ENCODE measurements at regions not wholly inside any gene's neighbourhood (a gene's known extent, or its start where the extent isn't known, plus 50 kb on each side); places are given as distances from the start of the nearest gene placed in this dataset.

DNA sequence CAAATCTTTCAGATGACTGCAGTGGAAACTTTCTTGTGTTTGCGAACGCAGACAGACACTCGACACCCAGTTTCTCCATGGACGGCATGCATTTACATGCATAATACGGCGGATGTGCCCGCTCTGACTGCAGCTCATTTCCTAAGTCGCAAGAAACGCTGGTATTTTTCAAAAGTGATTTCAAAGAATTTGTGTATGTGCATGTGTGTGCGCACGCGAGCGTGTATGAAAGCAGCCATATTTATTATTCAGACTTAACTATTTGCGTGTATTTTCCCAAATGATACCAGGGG lies 436.5 kb upstream of the MGMT start:
- DNase-seq (ENCODE audit: low read depth, low spot score) (no peak), ATAC-seq (no peak)
- Histone ChIP-seq H3K9me3 (ENCODE audit: control insufficient read depth in 1 of 2, insufficient read depth in 1 of 2, low read depth in 1 of 2, low read length in 2 of 2) (no peaks in the 10 kb centered on the region; a peak in 1 of 4 replicates), H2AFZ (ENCODE audit: low read depth, low read length, poor library complexity, severe bottlenecking) (no peak overlapping the region), H3K4me1 (ENCODE audit: control insufficient read depth in 1 of 2, insufficient read depth in 2 of 2, low read length in 2 of 2) (no peaks in the 10 kb centered on the region), H3K4me2 (ENCODE audit: low read length) (no peak overlapping the region), H4K20me1 (ENCODE audit: insufficient read depth) (no peaks in the 10 kb centered on the region), H3K9me2 (ENCODE audit: insufficient read depth) (no peaks in the 10 kb centered on the region), H3K36me3 (ENCODE audit: control insufficient read depth in 1 of 2, insufficient read depth in 2 of 2, low read length in 2 of 2) (no peaks in the 10 kb centered on the region), H3K27me3 (ENCODE audit: insufficient read depth, low read length) (no peaks in the 10 kb centered on the region), H3K4me3 (replicated peaks in 1 of 2; ENCODE audit: low read depth in 1 of 2, low read length in 2 of 2) (no peak overlapping the region), H3K27ac (ENCODE audit: low read depth, low read length) (no peak overlapping the region), H3K9ac (ENCODE audit: low read length) (no peak overlapping the region), H3K79me2 (ENCODE audit: insufficient read depth, low read length) (no peaks in the 10 kb centered on the region)
- TF ChIP-seq, protein P1, sequence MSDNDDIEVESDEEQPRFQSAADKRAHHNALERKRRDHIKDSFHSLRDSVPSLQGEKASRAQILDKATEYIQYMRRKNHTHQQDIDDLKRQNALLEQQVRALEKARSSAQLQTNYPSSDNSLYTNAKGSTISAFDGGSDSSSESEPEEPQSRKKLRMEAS (IDR thresholded peaks at IDR 0.05): no peak
- TF ChIP-seq YY1 (IDR thresholded peaks at IDR 0.05; ENCODE audit: extremely low read depth, insufficient replicate concordance, low read depth, low read length): no peak
- TF ChIP-seq FOSL1 (IDR thresholded peaks at IDR 0.05; ENCODE audit: low read depth): no peak
- TF ChIP-seq EZH2phosphoT487 (IDR thresholded peaks at IDR 0.05; ENCODE audit: borderline replicate concordance): no peak
- TF ChIP-seq TCF7L2 (IDR thresholded peaks at IDR 0.05; ENCODE audit: borderline replicate concordance, extremely low read depth, insufficient read depth, insufficient read length): no peak
- TF ChIP-seq, protein P2, sequence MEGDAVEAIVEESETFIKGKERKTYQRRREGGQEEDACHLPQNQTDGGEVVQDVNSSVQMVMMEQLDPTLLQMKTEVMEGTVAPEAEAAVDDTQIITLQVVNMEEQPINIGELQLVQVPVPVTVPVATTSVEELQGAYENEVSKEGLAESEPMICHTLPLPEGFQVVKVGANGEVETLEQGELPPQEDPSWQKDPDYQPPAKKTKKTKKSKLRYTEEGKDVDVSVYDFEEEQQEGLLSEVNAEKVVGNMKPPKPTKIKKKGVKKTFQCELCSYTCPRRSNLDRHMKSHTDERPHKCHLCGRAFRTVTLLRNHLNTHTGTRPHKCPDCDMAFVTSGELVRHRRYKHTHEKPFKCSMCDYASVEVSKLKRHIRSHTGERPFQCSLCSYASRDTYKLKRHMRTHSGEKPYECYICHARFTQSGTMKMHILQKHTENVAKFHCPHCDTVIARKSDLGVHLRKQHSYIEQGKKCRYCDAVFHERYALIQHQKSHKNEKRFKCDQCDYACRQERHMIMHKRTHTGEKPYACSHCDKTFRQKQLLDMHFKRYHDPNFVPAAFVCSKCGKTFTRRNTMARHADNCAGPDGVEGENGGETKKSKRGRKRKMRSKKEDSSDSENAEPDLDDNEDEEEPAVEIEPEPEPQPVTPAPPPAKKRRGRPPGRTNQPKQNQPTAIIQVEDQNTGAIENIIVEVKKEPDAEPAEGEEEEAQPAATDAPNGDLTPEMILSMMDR (IDR thresholded peaks at IDR 0.05 in 2 of 3, conservative IDR thresholded peaks at IDR 0.05 in 1 of 3; ENCODE audit: borderline replicate concordance in 1 of 3, insufficient read depth in 1 of 3, low read depth in 2 of 3, low read length in 2 of 3): no peak
- TF ChIP-seq, protein P3, sequence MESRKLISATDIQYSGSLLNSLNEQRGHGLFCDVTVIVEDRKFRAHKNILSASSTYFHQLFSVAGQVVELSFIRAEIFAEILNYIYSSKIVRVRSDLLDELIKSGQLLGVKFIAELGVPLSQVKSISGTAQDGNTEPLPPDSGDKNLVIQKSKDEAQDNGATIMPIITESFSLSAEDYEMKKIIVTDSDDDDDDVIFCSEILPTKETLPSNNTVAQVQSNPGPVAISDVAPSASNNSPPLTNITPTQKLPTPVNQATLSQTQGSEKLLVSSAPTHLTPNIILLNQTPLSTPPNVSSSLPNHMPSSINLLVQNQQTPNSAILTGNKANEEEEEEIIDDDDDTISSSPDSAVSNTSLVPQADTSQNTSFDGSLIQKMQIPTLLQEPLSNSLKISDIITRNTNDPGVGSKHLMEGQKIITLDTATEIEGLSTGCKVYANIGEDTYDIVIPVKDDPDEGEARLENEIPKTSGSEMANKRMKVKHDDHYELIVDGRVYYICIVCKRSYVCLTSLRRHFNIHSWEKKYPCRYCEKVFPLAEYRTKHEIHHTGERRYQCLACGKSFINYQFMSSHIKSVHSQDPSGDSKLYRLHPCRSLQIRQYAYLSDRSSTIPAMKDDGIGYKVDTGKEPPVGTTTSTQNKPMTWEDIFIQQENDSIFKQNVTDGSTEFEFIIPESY (IDR thresholded peaks at IDR 0.05; ENCODE audit: extremely low read depth, insufficient replicate concordance, low read length): no peak
- TF ChIP-seq ZFX (IDR thresholded peaks at IDR 0.05): no peak
- TF ChIP-seq POLR2A (IDR thresholded peaks at IDR 0.05; ENCODE audit: borderline replicate concordance, extremely low read depth, insufficient read depth, insufficient read length): no peak
- TF ChIP-seq ZNF274 (IDR thresholded peaks at IDR 0.05; ENCODE audit: low read depth, low read length): no peak
- no peak for TF ChIP-seq SRF (IDR thresholded peaks at IDR 0.05; ENCODE audit: low read depth)
- TF ChIP-seq SP1 (IDR thresholded peaks at IDR 0.05; ENCODE audit: low read depth): no peak
- TF ChIP-seq, protein P4, sequence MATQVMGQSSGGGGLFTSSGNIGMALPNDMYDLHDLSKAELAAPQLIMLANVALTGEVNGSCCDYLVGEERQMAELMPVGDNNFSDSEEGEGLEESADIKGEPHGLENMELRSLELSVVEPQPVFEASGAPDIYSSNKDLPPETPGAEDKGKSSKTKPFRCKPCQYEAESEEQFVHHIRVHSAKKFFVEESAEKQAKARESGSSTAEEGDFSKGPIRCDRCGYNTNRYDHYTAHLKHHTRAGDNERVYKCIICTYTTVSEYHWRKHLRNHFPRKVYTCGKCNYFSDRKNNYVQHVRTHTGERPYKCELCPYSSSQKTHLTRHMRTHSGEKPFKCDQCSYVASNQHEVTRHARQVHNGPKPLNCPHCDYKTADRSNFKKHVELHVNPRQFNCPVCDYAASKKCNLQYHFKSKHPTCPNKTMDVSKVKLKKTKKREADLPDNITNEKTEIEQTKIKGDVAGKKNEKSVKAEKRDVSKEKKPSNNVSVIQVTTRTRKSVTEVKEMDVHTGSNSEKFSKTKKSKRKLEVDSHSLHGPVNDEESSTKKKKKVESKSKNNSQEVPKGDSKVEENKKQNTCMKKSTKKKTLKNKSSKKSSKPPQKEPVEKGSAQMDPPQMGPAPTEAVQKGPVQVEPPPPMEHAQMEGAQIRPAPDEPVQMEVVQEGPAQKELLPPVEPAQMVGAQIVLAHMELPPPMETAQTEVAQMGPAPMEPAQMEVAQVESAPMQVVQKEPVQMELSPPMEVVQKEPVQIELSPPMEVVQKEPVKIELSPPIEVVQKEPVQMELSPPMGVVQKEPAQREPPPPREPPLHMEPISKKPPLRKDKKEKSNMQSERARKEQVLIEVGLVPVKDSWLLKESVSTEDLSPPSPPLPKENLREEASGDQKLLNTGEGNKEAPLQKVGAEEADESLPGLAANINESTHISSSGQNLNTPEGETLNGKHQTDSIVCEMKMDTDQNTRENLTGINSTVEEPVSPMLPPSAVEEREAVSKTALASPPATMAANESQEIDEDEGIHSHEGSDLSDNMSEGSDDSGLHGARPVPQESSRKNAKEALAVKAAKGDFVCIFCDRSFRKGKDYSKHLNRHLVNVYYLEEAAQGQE (IDR thresholded peaks at IDR 0.05; ENCODE audit: low read depth): no peak
- no peak for TF ChIP-seq EZH2 (IDR thresholded peaks at IDR 0.05)
- TF ChIP-seq SIN3A (IDR thresholded peaks at IDR 0.05; ENCODE audit: low read depth): no peak
- TF ChIP-seq POLR2AphosphoS5 (IDR thresholded peaks at IDR 0.05; ENCODE audit: low read depth, low read length): no peak
- ChIA-PET POLR2A (no interaction called here), RAD21 (ENCODE audit: low non-redundant PET in 1 of 2, low total read pairs in 2 of 2, uncharacterized antibody in 2 of 2, unreplicated experiment in 2 of 2) (no interaction called here), CTCF (interaction anchor here (0.9 kb wide), 1 partner anchor 12 kb away, joined by 3 read pairs; no protein-coding TSS in a partner anchor)
- BruUV-seq (replicated peaks): no TSS peak
- intact Hi-C loops (cut with micrococcal nuclease): loop anchor here (5.0 kb wide), 2 partner anchors 942 to 1017 kb away; no protein-coding TSS in a partner anchor
